DOHH2 (cell line): ENCODE measurements at regions not wholly inside any gene's neighbourhood (a gene's known extent, or its start where the extent isn't known, plus 50 kb on each side); places are given as distances from the start of the nearest gene placed in this dataset.

ENCODE experiments used
- H3F3A ChIP-seq: fragments of 200-600 bp; sonication (generic), shearing (Covaris generic); 2 replicates; pipeline ENCODE4 v1.6.0; 2016; ENCODE audit warnings: antibody characterized with exemption, mild to moderate bottlenecking; ENCODE audit not compliant: control insufficient read depth, insufficient read depth
- H3K27ac ChIP-seq: fragments of 200-600 bp; sonication (generic); 2 replicates; pipeline ENCODE4 v1.5.1; 2014; ENCODE audit warnings: low read depth, mild to moderate bottlenecking, low read length, moderate library complexity
- H3K27me3 ChIP-seq: fragments of 200-600 bp; sonication (generic); 2 replicates; pipeline ENCODE4 v1.6.1; 2014; ENCODE audit warnings: mild to moderate bottlenecking, low read length, mixed read lengths; ENCODE audit not compliant: control insufficient read depth
- H3K36me3 ChIP-seq: fragments of 200-600 bp; sonication (generic); 2 replicates; pipeline ENCODE4 v1.6.1; 2014; ENCODE audit warnings: mild to moderate bottlenecking, low read length, moderate library complexity, mixed read lengths; ENCODE audit not compliant: control insufficient read depth
- H3K4me1 ChIP-seq: fragments of 200-600 bp; sonication (generic); 2 replicates; pipeline ENCODE4 v1.6.1; 2014; ENCODE audit warnings: mild to moderate bottlenecking, low read length, mixed read lengths; ENCODE audit not compliant: control insufficient read depth
- H3K4me2 ChIP-seq: fragments of 200-600 bp; sonication (generic); 2 replicates; pipeline ENCODE4 v1.6.0; 2014; ENCODE audit warnings: mild to moderate bottlenecking, low read length, moderate library complexity
- H3K4me3 ChIP-seq: fragments of 200-600 bp; sonication (generic); 2 replicates; pipeline ENCODE4 v1.5.1; 2014; ENCODE audit warnings: mild to moderate bottlenecking, low read length, mixed read lengths
- H3K79me2 ChIP-seq: fragments of 200-600 bp; sonication (generic); 2 replicates; pipeline ENCODE4 v1.6.1; 2014; ENCODE audit warnings: mild to moderate bottlenecking, low read length, mixed read lengths; ENCODE audit not compliant: control insufficient read depth
- H3K9me2 ChIP-seq: fragments of 200-600 bp; sonication (generic); replicated peaks from 2 replicates; pipeline ENCODE4 v1.6.1; 2014; ENCODE audit warnings: mild to moderate bottlenecking, low read length, mixed read lengths; ENCODE audit not compliant: control insufficient read depth
- H3K9me3 ChIP-seq: fragments of 200-600 bp; sonication (generic); 2 replicates; pipeline ENCODE4 v1.6.1; 2014; ENCODE audit warnings: antibody characterized with exemption, low read length, mixed read lengths; ENCODE audit not compliant: control insufficient read depth, insufficient read depth
- H4K20me1 ChIP-seq: fragments of 200-600 bp; sonication (generic); 2 replicates; pipeline ENCODE4 v1.6.0; 2014; ENCODE audit warnings: low read depth, mild to moderate bottlenecking, antibody characterized with exemption, low read length, moderate library complexity; ENCODE audit not compliant: control insufficient read depth, insufficient read depth
- CTCF ChIP-seq: fragments of 200-600 bp; sonication (generic); IDR thresholded peaks from one replicate; pipeline ENCODE4 v1.5.1; 2014; ENCODE audit warnings: antibody characterized with exemption, mild to moderate bottlenecking, low read depth, low read length; ENCODE audit not compliant: poor library complexity, severe bottlenecking
- EZH2phosphoT487 ChIP-seq: fragments of 200-600 bp; sonication (generic); IDR thresholded peaks from 2 replicates; pipeline ENCODE4 v1.6.1; 2017; ENCODE audit warnings: borderline replicate concordance, mild to moderate bottlenecking, antibody characterized with exemption, low read length, moderate library complexity, mixed read lengths

- Histone ChIP-seq H3K9me3 (peaks cover 6% of the 10 kb centered on the region; the same call in 1 of the 2 replicates), H3K36me3 (no peaks in the 10 kb centered on the region), H4K20me1 (no peaks in the 10 kb centered on the region), H3K27me3 (no peaks in the 10 kb centered on the region), H3K4me2 (no peak overlapping the region), H3K27ac (no peak overlapping the region), H3F3A (no peaks in the 10 kb centered on the region), H3K4me1 (no peaks in the 10 kb centered on the region), H3K79me2 (no peaks in the 10 kb centered on the region), H3K9me2 (no peaks in the 10 kb centered on the region), H3K4me3 (no peak overlapping the region)
- peak; percentile 10 for TF ChIP-seq CTCF
- TF ChIP-seq EZH2phosphoT487 = no peak
These were observed 131.6 kb upstream of the KLF14 start for GRCh38 chr7:130865408-130866236.

GRCh38 chr7:130867039-130867438, 133.0 kb upstream of the KLF14 start:
- H3K9me2 ChIP-seq = no peaks in the 10 kb centered on the region
- H3K4me3 ChIP-seq = no peak overlapping the region
- H3K9me3 ChIP-seq = no peaks in the 10 kb centered on the region
- no peaks in the 10 kb centered on the region for H3K36me3 ChIP-seq
- 0 out of 2 replicates have a peak, but pooled peaks cover 2% of the 10 kb centered on the region for H3F3A ChIP-seq
- no peaks in the 10 kb centered on the region for H4K20me1 ChIP-seq
- H3K27ac ChIP-seq = no peak overlapping the region
- no peaks in the 10 kb centered on the region for H3K27me3 ChIP-seq
- no peaks in the 10 kb centered on the region for H3K79me2 ChIP-seq
- no peak overlapping the region for H3K4me2 ChIP-seq
- TF ChIP-seq CTCF (no peak), EZH2phosphoT487 (no peak)
- no peaks in the 10 kb centered on the region for H3K4me1 ChIP-seq

GRCh38 chr7:130867581-130868136, 133.7 kb upstream of the KLF14 start:
- Histone ChIP-seq H3K4me2 (no peak overlapping the region), H3K79me2 (no peaks in the 10 kb centered on the region), H3K36me3 (no peaks in the 10 kb centered on the region), H3K4me3 (no peak overlapping the region), H3K27me3 (no peaks in the 10 kb centered on the region), H3K27ac (no peak overlapping the region), H3F3A (0 out of 2 replicates have a peak, but pooled peaks cover 2% of the 10 kb centered on the region), H3K9me3 (no peaks in the 10 kb centered on the region), H4K20me1 (no peaks in the 10 kb centered on the region), H3K9me2 (no peaks in the 10 kb centered on the region), H3K4me1 (no peaks in the 10 kb centered on the region)
- TF ChIP-seq CTCF = no peak
- TF ChIP-seq EZH2phosphoT487 = no peak
